Activated T-helper 17 cell treated with anti-CD3 and anti-CD28 coated beads, Interleukin-2, amount 50 U/mL, for 72 hours (primary cell): ENCODE measurements at regions not wholly inside any gene's neighbourhood (a gene's known extent, or its start where the extent isn't known, plus 50 kb on each side); places are given as distances from the start of the nearest gene placed in this dataset.

Experiments
- ATAC-seq: fragments of 150-1000 bp; cut with Tn5 transposase; replicated peaks from 2 replicates; pipeline ENCODE4 v1.10.0; 2021; ENCODE audit warnings: mild to moderate bottlenecking, moderate library complexity
- H3K27ac Mint-ChIP-seq: one replicate; pipeline ENCODE4 v1.8.0; 2022; ENCODE audit warnings: mixed read lengths
- H3K27me3 Mint-ChIP-seq: one replicate; pipeline ENCODE4 v1.8.0; 2022; ENCODE audit warnings: mixed read lengths
- H3K36me3 Mint-ChIP-seq: one replicate; pipeline ENCODE4 v1.8.0; 2022; ENCODE audit warnings: low read depth, mild to moderate bottlenecking, mixed read lengths
- H3K4me1 Mint-ChIP-seq: one replicate; pipeline ENCODE4 v1.8.0; 2022; ENCODE audit warnings: mixed read lengths
- H3K4me3 Mint-ChIP-seq: one replicate; pipeline ENCODE4 v1.8.0; 2022; ENCODE audit warnings: mild to moderate bottlenecking, mixed read lengths
- H3K9me3 Mint-ChIP-seq: one replicate; pipeline ENCODE4 v1.8.0; 2022; ENCODE audit warnings: mixed read lengths

- Mint-ChIP-seq H3K4me3 (no peak overlapping the region), H3K27me3 (no peaks in the 10 kb centered on the region), H3K9me3 (no peaks in the 10 kb centered on the region), H3K27ac (no peak overlapping the region), H3K4me1 (no peaks in the 10 kb centered on the region), H3K36me3 (no peaks in the 10 kb centered on the region)
- no peak for ATAC-seq
Observed at GRCh38 chr20:39619271-39619785, 657.2 kb downstream of the DHX35 start.

DNA sequence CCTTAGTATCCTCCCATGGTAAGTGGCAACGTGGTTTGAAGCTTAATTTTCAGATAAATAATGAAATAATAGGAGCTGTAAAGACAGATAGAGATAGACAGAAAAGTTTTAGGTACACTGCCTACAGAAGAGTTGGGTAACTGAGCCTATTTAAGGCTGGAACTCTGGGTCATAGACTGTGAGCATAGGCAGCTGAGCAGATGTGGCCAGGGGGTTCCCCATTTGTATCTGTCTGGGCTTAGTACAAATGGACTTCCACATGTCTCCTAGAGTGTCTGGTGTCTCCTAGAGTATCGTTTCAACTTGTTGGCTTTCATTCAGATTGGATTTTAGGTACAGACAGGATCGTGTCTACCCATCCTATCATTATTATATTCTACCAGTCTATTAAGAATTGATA lies 649.8 kb downstream of the DHX35 start:
- no peak for ATAC-seq
- H3K9me3 Mint-ChIP-seq = peaks cover 10% of the 10 kb centered on the region
- no peaks in the 10 kb centered on the region for H3K4me1 Mint-ChIP-seq
- H3K36me3 Mint-ChIP-seq = no peaks in the 10 kb centered on the region
- H3K4me3 Mint-ChIP-seq = no peak overlapping the region
- no peak overlapping the region for H3K27ac Mint-ChIP-seq
- no peaks in the 10 kb centered on the region for H3K27me3 Mint-ChIP-seq

GRCh38 chr20:39607141-39607540 lies 645.0 kb downstream of the DHX35 start:
- Mint-ChIP-seq H3K4me3 (no peak overlapping the region), H3K27me3 (peaks cover 4% of the 10 kb centered on the region), H3K9me3 (peaks cover 18% of the 10 kb centered on the region), H3K27ac (no peak overlapping the region), H3K4me1 (no peaks in the 10 kb centered on the region), H3K36me3 (no peaks in the 10 kb centered on the region)
- ATAC-seq = no peak

DNA sequence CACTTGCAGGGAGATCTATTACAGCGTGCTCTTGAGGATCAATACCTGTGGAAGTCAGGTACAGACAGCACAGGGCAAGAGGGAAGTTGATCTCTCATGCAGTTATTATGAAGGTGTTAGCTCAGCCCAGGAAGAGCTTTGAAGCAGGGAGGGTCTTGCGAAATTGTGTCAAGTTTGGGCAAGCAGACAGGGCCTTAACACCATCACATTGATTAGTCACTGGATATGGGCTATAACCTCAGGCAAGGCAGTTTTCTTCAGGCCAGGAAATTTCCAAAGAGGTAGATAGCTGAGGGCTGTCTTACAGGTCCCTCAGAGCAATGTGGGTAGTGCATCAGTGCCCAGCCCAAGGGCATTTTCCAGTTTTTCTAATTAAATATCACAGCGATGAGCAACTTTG lies 643.8 kb downstream of the DHX35 start:
- Mint-ChIP-seq H3K4me1 (no peaks in the 10 kb centered on the region), H3K27me3 (peaks cover 4% of the 10 kb centered on the region), H3K27ac (no peak overlapping the region), H3K36me3 (no peaks in the 10 kb centered on the region), H3K9me3 (peaks cover 18% of the 10 kb centered on the region), H3K4me3 (no peak overlapping the region)
- no peak for ATAC-seq

DNA sequence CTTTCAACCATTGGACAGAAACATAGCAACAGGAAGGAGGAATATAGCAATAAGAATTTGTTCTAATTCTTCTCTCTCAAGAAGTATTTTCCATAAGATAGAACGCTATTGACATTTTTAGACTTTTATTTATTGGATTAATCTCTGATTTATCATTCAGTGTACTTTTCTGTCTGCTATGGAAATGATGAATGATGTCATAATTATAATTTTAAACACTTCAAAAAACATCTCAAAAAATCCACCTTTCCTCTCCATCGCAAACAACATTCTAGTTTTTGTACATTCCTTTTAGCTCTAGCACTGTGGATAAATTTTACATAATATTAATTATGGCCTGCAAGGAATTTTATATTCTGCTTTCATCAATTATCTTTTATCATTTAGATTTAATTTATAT lies 643.2 kb downstream of the DHX35 start:
- Mint-ChIP-seq H3K4me3 (no peak overlapping the region), H3K27ac (no peak overlapping the region), H3K4me1 (no peaks in the 10 kb centered on the region), H3K27me3 (peaks cover 4% of the 10 kb centered on the region), H3K36me3 (no peaks in the 10 kb centered on the region), H3K9me3 (peaks cover 18% of the 10 kb centered on the region)
- no peak for ATAC-seq

DNA sequence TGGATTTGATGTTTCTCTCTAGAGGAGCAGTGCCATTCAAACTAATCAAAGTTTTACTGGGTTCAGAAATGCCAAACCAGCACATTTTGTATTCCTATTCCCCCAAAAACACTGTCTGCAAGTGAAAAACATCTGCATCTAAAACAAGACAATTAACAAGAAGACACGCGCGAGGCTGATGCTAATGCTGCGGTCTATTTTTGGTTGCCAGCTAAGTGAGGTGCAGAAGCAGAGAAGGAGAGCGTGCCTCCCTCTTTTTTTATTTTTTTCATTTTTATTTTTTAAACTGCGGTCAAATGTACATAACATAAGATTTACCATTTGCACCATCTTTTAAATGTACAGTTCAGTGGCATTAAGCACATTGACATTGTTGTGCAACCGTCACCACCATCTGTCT lies 641.1 kb downstream of the DHX35 start:
- Mint-ChIP-seq H3K4me3 (no peak overlapping the region), H3K36me3 (no peaks in the 10 kb centered on the region), H3K9me3 (peaks cover 14% of the 10 kb centered on the region), H3K27ac (no peak overlapping the region), H3K27me3 (peaks cover 8% of the 10 kb centered on the region), H3K4me1 (no peaks in the 10 kb centered on the region)
- ATAC-seq = no peak

- no peak for ATAC-seq
- Mint-ChIP-seq H3K27ac (no peak overlapping the region), H3K4me3 (no peak overlapping the region), H3K27me3 (peaks cover 8% of the 10 kb centered on the region), H3K9me3 (peaks cover 13% of the 10 kb centered on the region), H3K4me1 (no peaks in the 10 kb centered on the region), H3K36me3 (no peaks in the 10 kb centered on the region)
Observed at GRCh38 chr20:39602649-39603048, 640.5 kb downstream of the DHX35 start.

GRCh38 chr20:39600871-39601270 lies 638.7 kb downstream of the DHX35 start:
- no peak for ATAC-seq
- Mint-ChIP-seq H3K9me3 (peaks cover 9% of the 10 kb centered on the region), H3K27ac (no peak overlapping the region), H3K4me1 (no peaks in the 10 kb centered on the region), H3K36me3 (no peaks in the 10 kb centered on the region), H3K27me3 (peaks cover 8% of the 10 kb centered on the region), H3K4me3 (no peak overlapping the region)

GRCh38 chr20:39600156-39600555 lies 638.0 kb downstream of the DHX35 start:
- peaks cover 9% of the 10 kb centered on the region for H3K9me3 Mint-ChIP-seq
- no peak for ATAC-seq
- no peaks in the 10 kb centered on the region for H3K4me1 Mint-ChIP-seq
- peaks cover 8% of the 10 kb centered on the region for H3K27me3 Mint-ChIP-seq
- no peaks in the 10 kb centered on the region for H3K36me3 Mint-ChIP-seq
- no peak overlapping the region for H3K27ac Mint-ChIP-seq
- no peak overlapping the region for H3K4me3 Mint-ChIP-seq

GRCh38 chr20:39596554-39596953 lies 634.4 kb downstream of the DHX35 start:
- Mint-ChIP-seq H3K36me3 (no peaks in the 10 kb centered on the region), H3K4me1 (no peaks in the 10 kb centered on the region)

DNA sequence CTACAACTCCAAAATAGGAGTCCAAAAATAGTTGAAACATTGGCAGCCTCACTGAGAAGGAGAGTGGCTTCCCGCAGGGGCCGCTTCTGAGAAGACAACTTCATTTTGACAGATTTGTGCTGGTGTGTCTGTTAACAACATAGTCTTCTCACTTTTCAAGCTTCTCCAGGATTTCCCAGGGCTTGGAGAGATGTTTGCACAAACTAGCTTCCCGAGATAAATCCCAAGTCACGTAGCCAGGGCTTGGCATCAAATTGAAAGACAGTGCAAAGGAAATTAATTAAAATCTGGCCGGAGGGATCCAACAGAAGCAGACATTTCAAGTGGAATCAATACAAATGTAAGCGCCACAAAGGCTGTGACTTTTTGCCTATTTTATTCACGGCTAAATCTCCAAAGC lies 630.2 kb downstream of the DHX35 start:
- Mint-ChIP-seq H3K27me3 (peaks cover 9% of the 10 kb centered on the region), H3K36me3 (no peaks in the 10 kb centered on the region), H3K4me3 (no peak overlapping the region), H3K27ac (no peak overlapping the region), H3K9me3 (peaks cover 3% of the 10 kb centered on the region), H3K4me1 (no peaks in the 10 kb centered on the region)
- ATAC-seq = no peak

More at GRCh38 chr20:39596554-39596953, 634.4 kb downstream of the DHX35 start:
- no peak for ATAC-seq
- Mint-ChIP-seq H3K4me3 (no peak overlapping the region), H3K27me3 (peaks cover 4% of the 10 kb centered on the region), H3K9me3 (peaks cover 5% of the 10 kb centered on the region), H3K27ac (no peak overlapping the region)

DNA sequence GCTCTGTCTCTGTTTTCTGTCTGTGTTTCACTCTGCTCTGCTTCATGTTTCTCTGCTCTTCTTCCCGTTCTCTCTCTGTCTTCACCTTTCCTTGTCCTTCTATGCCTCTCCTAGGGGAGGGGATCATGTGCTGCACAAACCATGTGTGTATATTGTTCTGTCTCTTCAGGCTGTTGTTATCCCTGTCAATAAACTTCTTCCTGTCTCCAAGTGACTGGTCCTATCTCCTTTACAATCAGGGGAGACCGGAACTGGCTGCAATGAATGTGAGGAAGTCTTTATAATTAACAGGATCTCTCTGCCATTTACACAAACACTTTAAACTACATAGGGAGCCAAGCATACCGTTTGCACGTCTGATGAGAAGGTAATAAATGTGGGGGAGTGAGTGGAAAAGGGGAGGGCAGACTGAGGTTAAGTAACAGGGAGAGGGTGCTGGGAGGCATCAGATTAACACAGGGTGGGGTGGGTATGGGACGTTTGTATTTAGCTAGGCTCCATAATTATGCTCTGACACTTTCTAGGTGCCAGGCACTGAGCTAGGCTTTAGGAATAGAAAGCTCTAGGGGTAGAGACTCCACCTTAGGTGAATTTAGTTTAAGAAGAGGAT lies 626.1 kb downstream of the DHX35 start:
- peaks cover 15% of the 10 kb centered on the region for H3K27me3 Mint-ChIP-seq
- ATAC-seq = no peak
- H3K9me3 Mint-ChIP-seq = peaks cover 8% of the 10 kb centered on the region
- H3K4me1 Mint-ChIP-seq = no peaks in the 10 kb centered on the region
- no peak overlapping the region for H3K4me3 Mint-ChIP-seq
- H3K36me3 Mint-ChIP-seq = no peaks in the 10 kb centered on the region
- no peak overlapping the region for H3K27ac Mint-ChIP-seq

DNA sequence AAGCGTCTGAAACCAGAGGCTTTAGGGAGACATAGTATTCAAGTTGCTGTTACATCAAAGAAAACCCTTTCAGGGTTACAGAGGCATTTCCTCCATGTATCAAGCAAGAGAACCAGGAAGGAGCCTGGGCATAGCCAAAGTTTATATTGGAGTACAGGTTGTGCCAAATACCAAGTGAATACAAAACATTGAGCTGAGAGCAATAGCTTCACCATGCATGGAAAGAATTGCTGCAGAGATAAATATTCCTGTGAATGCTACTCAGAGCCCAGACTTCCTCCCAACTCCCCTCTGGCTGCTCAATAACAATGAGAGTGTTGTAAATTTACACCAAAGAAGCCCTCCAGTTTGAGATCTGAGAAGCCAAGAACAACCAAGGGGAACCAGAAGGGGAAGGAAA lies 618.9 kb downstream of the DHX35 start:
- Mint-ChIP-seq H3K36me3 (no peaks in the 10 kb centered on the region), H3K27ac (no peak overlapping the region), H3K9me3 (no peaks in the 10 kb centered on the region), H3K4me1 (no peaks in the 10 kb centered on the region), H3K27me3 (no peaks in the 10 kb centered on the region), H3K4me3 (no peak overlapping the region)
- no peak for ATAC-seq

- H3K27ac Mint-ChIP-seq = no peak overlapping the region
- H3K4me1 Mint-ChIP-seq = no peaks in the 10 kb centered on the region
- no peaks in the 10 kb centered on the region for H3K36me3 Mint-ChIP-seq
- H3K9me3 Mint-ChIP-seq = peaks cover 3% of the 10 kb centered on the region
- ATAC-seq = no peak
- H3K4me3 Mint-ChIP-seq = no peak overlapping the region
- no peaks in the 10 kb centered on the region for H3K27me3 Mint-ChIP-seq
Observed at GRCh38 chr20:39576771-39577170, 614.6 kb downstream of the DHX35 start.

GRCh38 chr20:39574061-39574460 lies 611.9 kb downstream of the DHX35 start:
- H3K36me3 Mint-ChIP-seq = no peaks in the 10 kb centered on the region
- H3K4me1 Mint-ChIP-seq = no peaks in the 10 kb centered on the region
- H3K9me3 Mint-ChIP-seq = peaks cover 3% of the 10 kb centered on the region
- no peak overlapping the region for H3K4me3 Mint-ChIP-seq
- H3K27ac Mint-ChIP-seq = no peak overlapping the region
- ATAC-seq = no peak
- H3K27me3 Mint-ChIP-seq = no peaks in the 10 kb centered on the region

DNA sequence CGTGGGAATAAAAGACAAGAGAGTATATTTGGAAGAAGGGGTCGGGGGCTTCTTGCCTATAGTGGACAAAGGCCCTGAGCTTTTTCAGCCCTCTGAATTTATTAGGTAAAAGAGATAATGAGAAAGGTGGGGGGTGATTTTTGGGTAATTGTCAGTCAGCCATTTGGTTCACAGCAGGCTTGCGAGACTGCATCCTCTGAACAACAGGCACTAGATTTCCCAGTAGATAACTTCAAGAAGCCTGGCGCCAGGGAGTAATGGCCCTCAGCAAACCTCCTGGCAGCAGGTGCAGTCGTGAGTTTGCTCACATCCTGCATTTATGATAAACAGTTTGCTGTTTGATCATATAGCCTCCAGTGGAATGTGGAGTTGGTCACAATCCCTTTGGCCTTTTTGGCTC lies 609.0 kb downstream of the DHX35 start:
- no peak overlapping the region for H3K27ac Mint-ChIP-seq
- H3K4me1 Mint-ChIP-seq = no peaks in the 10 kb centered on the region
- no peaks in the 10 kb centered on the region for H3K36me3 Mint-ChIP-seq
- peaks cover 3% of the 10 kb centered on the region for H3K9me3 Mint-ChIP-seq
- H3K4me3 Mint-ChIP-seq = no peak overlapping the region
- no peak for ATAC-seq
- H3K27me3 Mint-ChIP-seq = peaks cover 3% of the 10 kb centered on the region
